ENCODE measurements at regions not wholly inside any gene's neighbourhood (a gene's known extent, or its start where the extent isn't known, plus 50 kb on each side); places are given as distances from the start of the nearest gene placed in this dataset.

DNA sequence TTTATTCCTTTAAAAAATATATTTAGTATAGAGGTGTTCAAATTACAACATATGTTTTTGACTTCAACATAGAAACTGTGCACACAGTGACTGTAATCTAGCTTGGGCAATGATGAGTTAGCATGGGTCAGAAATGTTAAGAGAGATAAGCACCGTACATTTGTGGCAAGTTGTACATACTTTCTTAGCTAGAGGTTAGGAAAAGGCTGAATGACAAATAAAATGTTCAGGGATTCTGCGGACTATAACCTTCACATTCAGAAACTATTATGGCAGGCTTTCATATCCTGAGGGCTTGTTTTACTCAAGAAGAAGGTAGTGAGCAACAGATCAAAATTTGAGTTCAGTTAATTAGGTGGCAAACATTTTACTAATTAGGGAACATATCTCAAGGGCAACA is 379.7 kb upstream of the EPHA6 start:
- no peak for ATAC-seq (ENCODE audit: poor library complexity)
- no peak overlapping the region for H3K27ac Mint-ChIP-seq
- no peak overlapping the region for H3K4me3 Mint-ChIP-seq
- no peak for DNase-seq
- no peaks in the 10 kb centered on the region for H3K4me1 Mint-ChIP-seq (ENCODE audit: low read depth)
- Histone ChIP-seq H3K27me3 (ENCODE audit: control insufficient read depth in 1 of 2, insufficient read depth in 2 of 2, low read length in 2 of 2) (no peaks in the 10 kb centered on the region), H3K4me1 (ENCODE audit: insufficient read depth, low read length) (no peaks in the 10 kb centered on the region), H3K9me3 (ENCODE audit: control insufficient read depth in 1 of 2, insufficient read depth in 1 of 2, low read length in 2 of 2) (peaks cover 0 to 4% of the 10 kb centered on the region in 2 experiments), H3K36me3 (ENCODE audit: insufficient read depth, low read length) (no peaks in the 10 kb centered on the region), H3K4me3 (ENCODE audit: low read length) (no peak overlapping the region), H3K27ac (ENCODE audit: low read depth in 1 of 2, low read length in 2 of 2) (no peak overlapping the region)
- intact Hi-C loops (cut with DNase I, micrococcal nuclease), result no loop called here
- H3K9me3 Mint-ChIP-seq, result peaks cover 7% of the 10 kb centered on the region
- ChIA-PET CTCF (no interaction called here), POLR2A (no interaction called here)
- TF ChIP-seq, protein P1, sequence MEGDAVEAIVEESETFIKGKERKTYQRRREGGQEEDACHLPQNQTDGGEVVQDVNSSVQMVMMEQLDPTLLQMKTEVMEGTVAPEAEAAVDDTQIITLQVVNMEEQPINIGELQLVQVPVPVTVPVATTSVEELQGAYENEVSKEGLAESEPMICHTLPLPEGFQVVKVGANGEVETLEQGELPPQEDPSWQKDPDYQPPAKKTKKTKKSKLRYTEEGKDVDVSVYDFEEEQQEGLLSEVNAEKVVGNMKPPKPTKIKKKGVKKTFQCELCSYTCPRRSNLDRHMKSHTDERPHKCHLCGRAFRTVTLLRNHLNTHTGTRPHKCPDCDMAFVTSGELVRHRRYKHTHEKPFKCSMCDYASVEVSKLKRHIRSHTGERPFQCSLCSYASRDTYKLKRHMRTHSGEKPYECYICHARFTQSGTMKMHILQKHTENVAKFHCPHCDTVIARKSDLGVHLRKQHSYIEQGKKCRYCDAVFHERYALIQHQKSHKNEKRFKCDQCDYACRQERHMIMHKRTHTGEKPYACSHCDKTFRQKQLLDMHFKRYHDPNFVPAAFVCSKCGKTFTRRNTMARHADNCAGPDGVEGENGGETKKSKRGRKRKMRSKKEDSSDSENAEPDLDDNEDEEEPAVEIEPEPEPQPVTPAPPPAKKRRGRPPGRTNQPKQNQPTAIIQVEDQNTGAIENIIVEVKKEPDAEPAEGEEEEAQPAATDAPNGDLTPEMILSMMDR (IDR thresholded peaks at IDR 0.05), result no peak
- H3K36me3 Mint-ChIP-seq (ENCODE audit: low read depth), result no peaks in the 10 kb centered on the region
- no peaks in the 10 kb centered on the region for H3K27me3 Mint-ChIP-seq

DNA sequence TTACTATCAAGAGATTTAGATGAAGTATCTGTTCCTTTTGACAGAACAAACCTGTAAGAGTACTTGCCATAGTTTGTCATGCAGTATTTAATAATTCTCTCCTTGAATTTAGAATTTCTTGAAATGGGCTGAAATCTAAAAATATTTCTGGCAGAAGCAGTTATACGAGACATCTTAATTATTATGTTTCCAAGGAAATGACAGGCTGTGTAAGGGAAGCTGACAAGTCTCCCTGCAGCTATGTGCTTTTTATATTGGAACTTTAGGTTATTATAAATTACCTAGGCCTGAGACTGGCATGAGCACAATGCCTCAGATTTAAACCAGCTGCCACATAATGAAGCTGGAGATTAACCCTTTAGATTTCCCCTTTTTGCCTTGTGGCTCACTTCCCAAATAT is 365.0 kb upstream of the EPHA6 start:
- DNase-seq (no peak), ATAC-seq (ENCODE audit: poor library complexity) (no peak)
- Histone ChIP-seq H3K4me1 (ENCODE audit: insufficient read depth, low read length) (no peaks in the 10 kb centered on the region), H3K27me3 (ENCODE audit: control insufficient read depth in 1 of 2, insufficient read depth in 2 of 2, low read length in 2 of 2) (no peaks in the 10 kb centered on the region), H3K27ac (ENCODE audit: low read depth in 1 of 2, low read length in 2 of 2) (no peak overlapping the region), H3K36me3 (ENCODE audit: insufficient read depth, low read length) (no peaks in the 10 kb centered on the region), H3K9me3 (ENCODE audit: control insufficient read depth in 1 of 2, insufficient read depth in 1 of 2, low read length in 2 of 2) (peaks cover 0 to 4% of the 10 kb centered on the region in 2 experiments), H3K4me3 (ENCODE audit: low read length) (no peak overlapping the region)
- intact Hi-C loops (cut with DNase I, micrococcal nuclease), result no loop called here
- TF ChIP-seq, protein P1 (IDR thresholded peaks at IDR 0.05), result no peak
- no peaks in the 10 kb centered on the region for H3K27me3 Mint-ChIP-seq
- no peaks in the 10 kb centered on the region for H3K36me3 Mint-ChIP-seq (ENCODE audit: low read depth)
- no peak overlapping the region for H3K27ac Mint-ChIP-seq
- H3K4me1 Mint-ChIP-seq (ENCODE audit: low read depth), result no peaks in the 10 kb centered on the region
- H3K9me3 Mint-ChIP-seq, result peaks cover 7% of the 10 kb centered on the region
- CTCF ChIA-PET, result no interaction called here
- no peak overlapping the region for H3K4me3 Mint-ChIP-seq
- POLR2A ChIA-PET, result no interaction called here

DNA sequence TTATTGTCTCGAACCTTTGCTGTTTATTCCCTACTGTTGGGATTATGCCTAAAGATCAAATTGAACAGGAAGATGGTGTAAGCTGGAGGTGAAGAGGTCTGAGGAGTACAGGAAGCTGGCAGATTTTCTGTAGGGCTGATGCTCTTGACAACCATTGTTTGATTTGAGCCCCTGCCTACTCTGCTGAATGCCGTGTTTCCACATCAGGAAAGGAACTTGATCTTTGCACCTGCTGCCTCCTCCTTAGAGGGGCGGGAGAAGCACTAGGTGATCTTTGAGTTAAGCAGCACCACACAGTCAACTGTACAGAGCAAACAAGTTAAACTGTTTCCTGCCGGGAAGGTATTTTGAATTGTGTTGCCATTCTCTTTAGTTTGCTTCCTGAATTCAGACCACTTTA is 364.6 kb upstream of the EPHA6 start:
- TF ChIP-seq, protein P1 (IDR thresholded peaks at IDR 0.05), result no peak
- no peak for DNase-seq
- Histone ChIP-seq H3K4me1 (ENCODE audit: insufficient read depth, low read length) (no peaks in the 10 kb centered on the region), H3K27me3 (ENCODE audit: control insufficient read depth in 1 of 2, insufficient read depth in 2 of 2, low read length in 2 of 2) (no peaks in the 10 kb centered on the region), H3K9me3 (ENCODE audit: control insufficient read depth in 1 of 2, insufficient read depth in 1 of 2, low read length in 2 of 2) (peaks cover 0 to 4% of the 10 kb centered on the region in 2 experiments), H3K27ac (ENCODE audit: low read depth in 1 of 2, low read length in 2 of 2) (no peak overlapping the region), H3K36me3 (ENCODE audit: insufficient read depth, low read length) (no peaks in the 10 kb centered on the region), H3K4me3 (ENCODE audit: low read length) (no peak overlapping the region)
- Mint-ChIP-seq H3K9me3 (peaks cover 7% of the 10 kb centered on the region), H3K27me3 (no peaks in the 10 kb centered on the region), H3K4me1 (ENCODE audit: low read depth) (no peaks in the 10 kb centered on the region), H3K27ac (no peak overlapping the region), H3K36me3 (ENCODE audit: low read depth) (no peaks in the 10 kb centered on the region), H3K4me3 (no peak overlapping the region)
- ChIA-PET POLR2A (no interaction called here), CTCF (no interaction called here)
- intact Hi-C loops (cut with DNase I, micrococcal nuclease), result no loop called here
- ATAC-seq (ENCODE audit: poor library complexity), result no peak

Data from CD4-positive, alpha-beta T cell (primary cell).